ENCODE measurements at regions not wholly inside any gene's neighbourhood (a gene's known extent, or its start where the extent isn't known, plus 50 kb on each side); places are given as distances from the start of the nearest gene placed in this dataset.

DNA sequence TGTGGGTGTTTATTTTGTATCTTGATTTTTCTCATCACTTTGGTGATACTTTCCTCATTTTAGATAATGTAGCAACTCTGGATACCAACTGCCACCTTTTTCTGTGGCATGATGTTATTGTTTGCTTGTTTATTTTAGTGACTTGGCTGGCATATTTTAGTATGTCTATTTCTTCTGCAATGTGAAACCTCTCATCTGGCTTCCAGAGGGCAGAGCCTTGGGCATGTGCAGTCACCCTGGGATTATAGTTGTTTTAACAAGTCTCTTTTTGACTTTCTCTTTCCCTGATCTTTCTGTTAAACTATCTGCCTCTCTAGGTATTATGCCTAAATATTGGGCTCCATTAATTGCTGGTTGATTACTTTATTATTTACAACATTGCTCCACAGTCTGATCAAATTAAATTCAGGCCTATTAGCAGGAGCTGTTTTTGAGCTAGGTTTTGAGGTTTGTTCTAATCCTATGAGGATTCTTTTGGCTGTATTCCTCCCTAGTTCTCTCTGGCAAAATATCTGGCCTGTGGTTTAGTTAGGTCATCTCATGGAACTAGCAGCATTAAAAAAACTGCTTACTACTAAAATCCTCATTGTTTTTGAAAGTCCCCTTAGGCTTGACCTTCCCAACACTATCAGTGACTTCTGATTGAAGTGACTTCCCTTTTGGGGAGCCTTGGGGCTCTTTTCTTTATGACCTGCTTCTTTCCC, 86.4 kb upstream of the FAM78B start:
- TF ChIP-seq, protein P1, sequence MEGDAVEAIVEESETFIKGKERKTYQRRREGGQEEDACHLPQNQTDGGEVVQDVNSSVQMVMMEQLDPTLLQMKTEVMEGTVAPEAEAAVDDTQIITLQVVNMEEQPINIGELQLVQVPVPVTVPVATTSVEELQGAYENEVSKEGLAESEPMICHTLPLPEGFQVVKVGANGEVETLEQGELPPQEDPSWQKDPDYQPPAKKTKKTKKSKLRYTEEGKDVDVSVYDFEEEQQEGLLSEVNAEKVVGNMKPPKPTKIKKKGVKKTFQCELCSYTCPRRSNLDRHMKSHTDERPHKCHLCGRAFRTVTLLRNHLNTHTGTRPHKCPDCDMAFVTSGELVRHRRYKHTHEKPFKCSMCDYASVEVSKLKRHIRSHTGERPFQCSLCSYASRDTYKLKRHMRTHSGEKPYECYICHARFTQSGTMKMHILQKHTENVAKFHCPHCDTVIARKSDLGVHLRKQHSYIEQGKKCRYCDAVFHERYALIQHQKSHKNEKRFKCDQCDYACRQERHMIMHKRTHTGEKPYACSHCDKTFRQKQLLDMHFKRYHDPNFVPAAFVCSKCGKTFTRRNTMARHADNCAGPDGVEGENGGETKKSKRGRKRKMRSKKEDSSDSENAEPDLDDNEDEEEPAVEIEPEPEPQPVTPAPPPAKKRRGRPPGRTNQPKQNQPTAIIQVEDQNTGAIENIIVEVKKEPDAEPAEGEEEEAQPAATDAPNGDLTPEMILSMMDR (IDR thresholded peaks at IDR 0.05; ENCODE audit: insufficient read depth, low read depth, low read length), result no peak
- TF ChIP-seq EZH2 (IDR thresholded peaks at IDR 0.05; ENCODE audit: insufficient read depth, low read length), result no peak
